ENCODE measurements at regions not wholly inside any gene's neighbourhood (a gene's known extent, or its start where the extent isn't known, plus 50 kb on each side); places are given as distances from the start of the nearest gene placed in this dataset.
"Not testable (repeated sequence)": the region's sequence is repeated elsewhere in the genome, so short reads cannot be mapped to it uniquely, and the experiment has no call there.

- H3K27ac ChIP-seq (ENCODE audit: low read depth in 1 of 2, low read length in 2 of 2): no peak overlapping the region
- WGBS, 2 donors: 61 to 69% methylated on average over 6 of the region's 6 CpGs
- H3K9me3 ChIP-seq (ENCODE audit: control insufficient read depth, low read length): no peaks in the 10 kb centered on the region
- peaks cover 0 to 2% of the 10 kb centered on the region in 2 donors for H3K4me1 ChIP-seq (ENCODE audit: control insufficient read depth in 1 of 2, insufficient read depth in 2 of 2, low read length in 2 of 2)
- peak; percentile 22 for ATAC-seq (ENCODE audit: low FRiP score)
- intact Hi-C loops (cut with DNase I): no loop called here
- H3K27me3 ChIP-seq (ENCODE audit: control insufficient read depth in 1 of 2, insufficient read depth in 2 of 2, low read length in 1 of 2): no peaks in the 10 kb centered on the region
- H3K36me3 ChIP-seq (ENCODE audit: control insufficient read depth in 1 of 2, insufficient read depth in 2 of 2, low read length in 1 of 2): no peaks in the 10 kb centered on the region
- DNase-seq: no peak
- H3K4me3 ChIP-seq (ENCODE audit: low read length in 2 of 2): no peak overlapping the region
These were observed 98.9 kb upstream of the FRMD4B start for GRCh38 chr3:69484507-69485393.

GRCh38 chr3:69483449-69483848 lies 97.6 kb upstream of the FRMD4B start:
- Histone ChIP-seq H3K27me3 (ENCODE audit: control insufficient read depth in 1 of 2, insufficient read depth in 2 of 2, low read length in 1 of 2) (no peaks in the 10 kb centered on the region), H3K4me1 (ENCODE audit: control insufficient read depth in 1 of 2, insufficient read depth in 2 of 2, low read length in 2 of 2) (peaks cover 0 to 2% of the 10 kb centered on the region in 2 donors), H3K9me3 (ENCODE audit: control insufficient read depth, low read length) (no peaks in the 10 kb centered on the region), H3K36me3 (ENCODE audit: control insufficient read depth in 1 of 2, insufficient read depth in 2 of 2, low read length in 1 of 2) (no peaks in the 10 kb centered on the region), H3K4me3 (ENCODE audit: low read length in 2 of 2) (no peak overlapping the region), H3K27ac (ENCODE audit: low read depth in 1 of 2, low read length in 2 of 2) (no peak overlapping the region)
- ATAC-seq (ENCODE audit: low FRiP score) (no peak), DNase-seq (no peak)
- intact Hi-C loops (cut with DNase I): no loop called here
- 63 to 74% methylated on average over 3 of the region's 3 CpGs for WGBS, 2 donors

GRCh38 chr3:69480986-69481385 lies 95.1 kb upstream of the FRMD4B start:
- H3K4me1 ChIP-seq (ENCODE audit: control insufficient read depth in 1 of 2, insufficient read depth in 2 of 2, low read length in 2 of 2); ATAC-seq (ENCODE audit: low FRiP score); H3K27me3 ChIP-seq (ENCODE audit: control insufficient read depth in 1 of 2, insufficient read depth in 2 of 2, low read length in 1 of 2); intact Hi-C loops (cut with DNase I); H3K9me3 ChIP-seq (ENCODE audit: control insufficient read depth, low read length); H3K4me3 ChIP-seq (ENCODE audit: low read length in 2 of 2); DNase-seq; H3K36me3 ChIP-seq (ENCODE audit: control insufficient read depth in 1 of 2, insufficient read depth in 2 of 2, low read length in 1 of 2); H3K27ac ChIP-seq (ENCODE audit: low read depth in 1 of 2, low read length in 2 of 2): not testable (repeated sequence)
- 90 to 93% methylated on average over 16 of the region's 16 CpGs for WGBS, 2 donors

- no peak for DNase-seq
- H3K36me3 ChIP-seq (ENCODE audit: control insufficient read depth in 1 of 2, insufficient read depth in 2 of 2, low read length in 1 of 2): no peaks in the 10 kb centered on the region
- intact Hi-C loops (cut with DNase I): no loop called here
- H3K27ac ChIP-seq (ENCODE audit: low read depth in 1 of 2, low read length in 2 of 2): no peak overlapping the region
- peaks cover 2% of the 10 kb centered on the region for H3K9me3 ChIP-seq (ENCODE audit: control insufficient read depth, low read length)
- no peaks in the 10 kb centered on the region for H3K27me3 ChIP-seq (ENCODE audit: control insufficient read depth in 1 of 2, insufficient read depth in 2 of 2, low read length in 1 of 2)
- H3K4me3 ChIP-seq (ENCODE audit: low read length in 2 of 2): no peak overlapping the region
- no peak for ATAC-seq (ENCODE audit: low FRiP score)
- 55 to 75% methylated on average over 1 of the region's 1 CpG for WGBS, 2 donors
- no peaks in the 10 kb centered on the region for H3K4me1 ChIP-seq (ENCODE audit: control insufficient read depth in 1 of 2, insufficient read depth in 2 of 2, low read length in 2 of 2)
These were observed 88.3 kb upstream of the FRMD4B start for GRCh38 chr3:69474186-69474585.

- Histone ChIP-seq H3K4me3 (ENCODE audit: low read length in 2 of 2) (no peak overlapping the region), H3K36me3 (ENCODE audit: control insufficient read depth in 1 of 2, insufficient read depth in 2 of 2, low read length in 1 of 2) (no peaks in the 10 kb centered on the region), H3K4me1 (ENCODE audit: control insufficient read depth in 1 of 2, insufficient read depth in 2 of 2, low read length in 2 of 2) (no peaks in the 10 kb centered on the region), H3K9me3 (ENCODE audit: control insufficient read depth, low read length) (peaks cover 2% of the 10 kb centered on the region), H3K27ac (ENCODE audit: low read depth in 1 of 2, low read length in 2 of 2) (no peak overlapping the region), H3K27me3 (ENCODE audit: control insufficient read depth in 1 of 2, insufficient read depth in 2 of 2, low read length in 1 of 2) (no peaks in the 10 kb centered on the region)
- ATAC-seq (ENCODE audit: low FRiP score): no peak
- 84 to 96% methylated on average over 1 of the region's 1 CpG for WGBS, 2 donors
- intact Hi-C loops (cut with DNase I): no loop called here
- no peak for DNase-seq
These were observed 86.2 kb upstream of the FRMD4B start for GRCh38 chr3:69472093-69472492.

- DNase-seq (no peak), ATAC-seq (ENCODE audit: low FRiP score) (no peak)
- H3K27me3 ChIP-seq (ENCODE audit: control insufficient read depth in 1 of 2, insufficient read depth in 2 of 2, low read length in 1 of 2): no peaks in the 10 kb centered on the region
- 94 to 96% methylated on average over 1 of the region's 1 CpG for WGBS, 2 donors
- intact Hi-C loops (cut with DNase I): no loop called here
- no peaks in the 10 kb centered on the region for H3K4me1 ChIP-seq (ENCODE audit: control insufficient read depth in 1 of 2, insufficient read depth in 2 of 2, low read length in 2 of 2)
- H3K27ac ChIP-seq (ENCODE audit: low read depth in 1 of 2, low read length in 2 of 2): no peak overlapping the region
- no peak overlapping the region for H3K4me3 ChIP-seq (ENCODE audit: low read length in 2 of 2)
- no peaks in the 10 kb centered on the region for H3K36me3 ChIP-seq (ENCODE audit: control insufficient read depth in 1 of 2, insufficient read depth in 2 of 2, low read length in 1 of 2)
- no peaks in the 10 kb centered on the region for H3K9me3 ChIP-seq (ENCODE audit: control insufficient read depth, low read length)
These were observed 77.6 kb upstream of the FRMD4B start for GRCh38 chr3:69463531-69463930.

GRCh38 chr3:69462826-69463100 lies 76.9 kb upstream of the FRMD4B start:
- Histone ChIP-seq H3K27me3 (ENCODE audit: control insufficient read depth in 1 of 2, insufficient read depth in 2 of 2, low read length in 1 of 2) (no peaks in the 10 kb centered on the region), H3K4me1 (ENCODE audit: control insufficient read depth in 1 of 2, insufficient read depth in 2 of 2, low read length in 2 of 2) (no peaks in the 10 kb centered on the region), H3K27ac (ENCODE audit: low read depth in 1 of 2, low read length in 2 of 2) (no peak overlapping the region), H3K4me3 (ENCODE audit: low read length in 2 of 2) (no peak overlapping the region), H3K36me3 (ENCODE audit: control insufficient read depth in 1 of 2, insufficient read depth in 2 of 2, low read length in 1 of 2) (no peaks in the 10 kb centered on the region), H3K9me3 (ENCODE audit: control insufficient read depth, low read length) (no peaks in the 10 kb centered on the region)
- intact Hi-C loops (cut with DNase I): no loop called here
- ATAC-seq (ENCODE audit: low FRiP score): no peak
- no peak for DNase-seq

- WGBS, 2 donors: 92 to 93% methylated on average over 6 of the region's 6 CpGs
- no peaks in the 10 kb centered on the region for H3K4me1 ChIP-seq (ENCODE audit: control insufficient read depth in 1 of 2, insufficient read depth in 2 of 2, low read length in 2 of 2)
- no peak for ATAC-seq (ENCODE audit: low FRiP score)
These were observed 76.3 kb upstream of the FRMD4B start for GRCh38 chr3:69462022-69462825.

GRCh38 chr3:69460034-69460433 lies 74.1 kb upstream of the FRMD4B start:
- intact Hi-C loops (cut with DNase I): no loop called here
- Histone ChIP-seq H3K36me3 (ENCODE audit: control insufficient read depth in 1 of 2, insufficient read depth in 2 of 2, low read length in 1 of 2) (no peaks in the 10 kb centered on the region), H3K4me3 (ENCODE audit: low read length in 2 of 2) (no peak overlapping the region), H3K27me3 (ENCODE audit: control insufficient read depth in 1 of 2, insufficient read depth in 2 of 2, low read length in 1 of 2) (no peaks in the 10 kb centered on the region), H3K4me1 (ENCODE audit: control insufficient read depth in 1 of 2, insufficient read depth in 2 of 2, low read length in 2 of 2) (no peaks in the 10 kb centered on the region), H3K27ac (ENCODE audit: low read depth in 1 of 2, low read length in 2 of 2) (no peak overlapping the region), H3K9me3 (ENCODE audit: control insufficient read depth, low read length) (peaks cover 1% of the 10 kb centered on the region)
- WGBS, 2 donors: 68 to 75% methylated on average over 10 of the region's 10 CpGs
- DNase-seq (no peak), ATAC-seq (ENCODE audit: low FRiP score) (no peak)

More at GRCh38 chr3:69462022-69462825, 76.3 kb upstream of the FRMD4B start:
- no peaks in the 10 kb centered on the region for H3K27me3 ChIP-seq (ENCODE audit: control insufficient read depth in 1 of 2, insufficient read depth in 2 of 2, low read length in 1 of 2)
- no peak overlapping the region for H3K27ac ChIP-seq (ENCODE audit: low read depth in 1 of 2, low read length in 2 of 2)
- DNase-seq: no peak
- no peaks in the 10 kb centered on the region for H3K36me3 ChIP-seq (ENCODE audit: control insufficient read depth in 1 of 2, insufficient read depth in 2 of 2, low read length in 1 of 2)
- no peak overlapping the region for H3K4me3 ChIP-seq (ENCODE audit: low read length in 2 of 2)
- intact Hi-C loops (cut with DNase I): no loop called here
- no peaks in the 10 kb centered on the region for H3K9me3 ChIP-seq (ENCODE audit: control insufficient read depth, low read length)

Measured in aorta (tissue), 5 donors.